EL (cell line): ENCODE measurements at regions not wholly inside any gene's neighbourhood (a gene's known extent, or its start where the extent isn't known, plus 50 kb on each side); places are given as distances from the start of the nearest gene placed in this dataset.

Source experiments
- DNase-seq: peaks from one replicate; pipeline ENCODE4 v3.0.0-alpha.2; 2016

DNA sequence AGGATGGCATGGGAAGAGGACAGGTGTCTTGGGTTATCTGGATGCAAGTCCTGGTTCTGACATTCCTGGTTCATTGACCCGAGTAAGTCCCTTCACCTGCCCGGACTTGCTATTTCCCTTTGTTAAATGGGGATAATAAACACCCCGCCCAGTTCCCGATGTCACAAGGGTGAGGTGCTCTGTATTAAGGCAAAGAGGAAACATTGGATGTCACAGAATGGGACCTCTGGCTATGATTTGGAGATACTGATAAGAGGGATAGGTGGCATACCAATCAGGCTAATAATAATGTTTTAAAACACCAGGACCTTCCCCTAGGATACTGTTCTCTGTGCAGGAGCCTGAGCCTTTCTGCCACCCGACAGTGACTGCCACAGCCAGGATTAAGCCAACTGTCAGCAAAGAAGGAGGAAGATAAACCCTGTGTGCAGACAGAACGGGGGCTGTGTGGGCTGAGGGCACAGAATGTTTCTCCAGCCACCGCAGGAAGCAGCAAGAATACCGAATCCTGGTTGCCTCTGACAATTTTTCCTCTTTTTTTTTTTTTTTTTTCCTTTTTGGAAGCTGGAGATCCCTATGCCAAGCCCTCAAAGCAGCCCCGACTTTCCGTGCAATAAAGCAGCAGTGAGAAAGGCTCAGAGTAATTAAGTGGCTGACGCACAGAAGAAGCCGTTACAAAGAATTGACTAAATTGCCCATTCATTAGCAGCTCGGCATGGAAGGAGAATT lies 336.6 kb downstream of the SMAD2 start:
- no peak for DNase-seq

DNA sequence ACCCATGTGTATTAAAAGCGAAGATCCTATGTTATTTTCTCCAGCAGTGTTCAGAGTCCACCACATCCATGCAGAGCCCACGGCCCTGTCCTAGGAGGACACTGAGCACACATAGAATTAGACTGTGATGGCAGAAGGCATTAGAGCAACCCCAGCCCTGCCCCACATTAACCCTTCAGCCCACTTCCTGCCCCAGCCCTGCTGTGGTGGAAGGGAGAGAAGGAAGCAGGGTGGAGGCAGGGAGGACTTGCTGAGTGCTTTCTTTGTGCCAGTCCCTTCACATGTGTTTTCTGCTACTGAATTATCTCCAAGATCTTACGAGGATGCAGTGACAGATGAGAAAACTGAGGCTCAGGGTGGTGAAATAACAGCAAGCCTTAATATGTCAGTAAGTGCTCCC lies 339.0 kb downstream of the SMAD2 start:
- no peak for DNase-seq

DNA sequence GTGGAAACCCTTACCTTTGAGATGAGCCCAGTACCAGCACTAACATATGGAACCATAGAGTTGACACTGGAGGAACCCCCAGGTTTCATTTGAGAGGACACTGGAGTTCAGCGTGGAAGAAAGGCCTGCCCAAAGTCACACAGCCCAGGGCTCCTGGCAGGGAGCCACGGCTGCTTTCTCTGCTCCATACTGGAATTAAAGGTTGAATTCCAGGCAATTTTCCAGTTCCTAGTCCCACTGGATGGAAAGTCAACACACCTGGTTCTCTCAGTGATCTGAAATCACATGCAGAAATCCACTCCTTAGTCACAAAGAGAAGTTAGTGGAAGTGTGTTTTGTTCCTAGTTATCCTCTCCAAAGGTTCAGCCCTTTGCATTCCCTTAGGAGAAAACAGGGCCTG lies 336.1 kb upstream of the SKOR2 start:
- no peak for DNase-seq

DNA sequence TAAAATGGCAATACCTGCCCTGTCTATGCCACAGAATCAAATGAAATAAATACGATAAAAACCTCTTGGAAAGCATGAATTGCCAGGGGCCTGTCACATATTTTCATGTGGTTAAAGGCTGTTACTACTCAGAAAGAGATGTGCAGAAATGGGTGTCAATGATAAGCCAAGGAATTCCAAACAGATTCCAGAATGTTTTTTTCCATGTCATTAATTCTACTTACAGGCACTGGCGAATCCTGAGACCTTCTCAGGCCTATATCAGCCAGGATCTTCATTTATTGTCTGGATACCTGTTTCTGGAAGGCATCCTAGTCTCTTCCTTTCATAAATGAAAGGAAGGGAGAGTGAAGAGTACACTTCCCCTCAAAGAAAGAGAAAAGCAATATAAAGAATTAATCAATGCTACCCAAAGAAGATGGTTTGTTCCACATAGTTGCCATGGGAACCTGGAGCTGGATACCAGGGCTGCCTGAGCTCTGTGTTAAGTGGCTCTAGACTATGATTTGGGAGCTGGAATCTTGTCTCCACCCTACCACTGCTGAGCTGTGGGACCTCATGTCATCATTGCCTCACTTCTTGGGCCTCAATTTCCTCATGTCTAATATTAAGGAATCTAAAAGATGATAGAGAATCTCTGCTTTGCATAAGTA lies 335.1 kb upstream of the SKOR2 start:
- no peak for DNase-seq

DNA sequence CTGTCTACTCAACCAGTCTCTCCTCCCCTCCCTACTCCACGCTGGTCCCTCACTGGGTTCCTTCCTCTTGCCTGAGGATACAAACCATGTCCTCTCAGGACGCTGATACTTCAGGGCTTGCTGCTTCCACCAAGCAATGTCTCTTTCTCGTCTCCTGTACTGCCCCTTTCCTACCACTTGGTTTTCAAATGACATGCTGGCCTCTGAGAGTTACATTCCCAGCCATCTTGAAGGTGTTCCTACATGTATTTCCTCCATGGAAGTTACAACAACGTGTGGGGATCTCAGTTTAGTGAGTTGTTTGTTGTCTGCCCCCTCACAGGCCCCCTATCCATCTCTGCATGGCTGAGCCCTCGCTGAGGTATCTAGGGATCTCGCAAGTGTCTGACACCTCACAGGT lies 334.5 kb upstream of the SKOR2 start:
- no peak for DNase-seq

DNA sequence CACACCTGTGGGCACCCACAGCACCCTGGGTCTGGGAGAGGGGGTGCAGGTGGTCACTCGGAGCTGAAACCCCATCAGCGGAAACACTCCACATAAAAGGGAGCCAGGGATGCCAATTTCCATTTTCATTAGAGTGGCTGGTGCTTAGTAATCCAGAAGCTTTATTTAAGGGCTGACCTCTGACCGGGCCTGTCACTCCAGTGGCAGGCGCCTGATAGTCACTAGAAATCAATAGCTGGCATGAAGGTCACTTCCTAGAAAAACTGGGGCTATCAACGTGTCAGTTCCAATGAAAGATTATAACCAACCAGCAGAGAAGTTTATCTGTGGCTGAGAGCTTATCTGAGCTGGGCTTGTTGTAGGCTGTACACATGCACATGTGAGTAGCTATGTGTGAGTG lies 333.7 kb upstream of the SKOR2 start:
- no peak for DNase-seq

DNA sequence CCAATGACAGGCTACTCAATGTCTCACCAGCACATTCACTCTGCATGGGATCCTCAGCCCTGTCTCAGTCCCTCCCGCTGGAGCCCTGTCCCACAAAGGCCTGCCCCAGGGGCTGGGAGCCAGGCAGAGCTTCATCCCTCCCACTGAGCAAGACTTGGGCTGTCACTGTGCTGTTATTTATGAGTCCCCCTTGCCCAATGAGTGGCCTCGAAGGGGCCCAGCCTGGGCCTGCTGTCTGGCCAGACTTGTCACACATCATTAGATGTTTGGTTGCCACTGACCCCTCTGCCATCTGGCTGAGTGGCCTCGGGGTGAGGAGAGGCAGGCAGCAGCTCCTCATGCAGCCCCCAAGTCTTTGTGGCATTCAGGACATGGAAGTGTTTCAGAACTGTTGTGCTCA lies 330.6 kb upstream of the SKOR2 start:
- DNase-seq, result no peak

DNA sequence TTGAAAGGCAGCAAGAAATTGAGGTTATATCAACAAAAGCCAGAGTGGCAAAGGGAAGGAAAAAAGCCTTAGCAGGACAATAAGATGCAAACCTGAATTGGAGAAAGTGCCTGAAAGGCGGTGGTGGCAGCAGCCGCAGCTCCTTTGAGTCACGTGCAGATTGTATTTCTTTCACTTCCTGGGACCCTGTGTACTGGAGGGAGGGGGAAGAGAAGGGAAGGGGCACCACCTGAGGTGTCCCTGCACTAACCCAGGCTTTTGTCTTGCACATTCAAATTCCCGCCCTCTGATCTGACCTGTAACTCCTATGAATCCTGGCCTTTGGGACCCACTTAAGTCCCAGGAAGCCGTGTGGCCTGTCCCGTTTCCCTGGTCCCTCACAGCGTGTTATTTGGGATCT lies 326.1 kb upstream of the SKOR2 start:
- DNase-seq, result no peak

DNA sequence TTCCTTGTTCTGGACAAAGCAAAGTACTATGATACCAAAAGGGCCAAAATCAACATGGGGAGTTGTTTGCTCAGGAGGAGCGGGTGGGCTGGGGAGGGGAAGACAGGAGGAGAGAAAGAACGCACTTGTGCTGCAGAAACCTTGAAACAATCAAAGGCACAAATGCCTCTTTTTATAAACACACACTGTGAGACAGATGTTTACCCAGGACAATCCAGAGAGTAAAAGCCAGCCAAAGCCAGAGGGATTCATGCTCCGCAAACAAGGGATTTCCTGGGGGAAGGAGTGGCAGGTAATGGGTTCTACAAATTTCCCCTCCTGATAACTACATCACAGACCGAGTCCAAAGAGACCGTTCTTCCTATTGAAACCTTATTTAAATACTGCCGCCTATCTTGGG lies 323.5 kb upstream of the SKOR2 start:
- no peak for DNase-seq

DNA sequence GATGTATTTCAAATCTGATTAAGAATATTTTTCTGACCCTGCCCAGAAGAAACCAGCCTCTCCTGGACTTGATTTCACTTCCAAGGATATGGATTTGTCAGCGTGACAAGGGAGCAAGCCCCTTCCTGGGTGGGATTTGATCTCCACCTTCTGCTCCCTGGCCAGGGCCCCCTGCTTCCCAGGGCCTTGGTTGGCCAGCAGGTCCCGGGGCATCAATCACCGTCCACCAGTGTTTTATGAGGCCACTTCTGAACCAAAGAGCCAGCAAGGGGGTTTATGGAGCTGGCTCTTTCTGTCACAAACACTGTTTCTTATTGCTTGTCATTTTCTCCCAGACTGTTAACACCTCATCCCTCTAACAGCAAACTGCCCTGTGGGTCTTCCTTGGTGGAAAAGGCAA lies 320.5 kb upstream of the SKOR2 start:
- no peak for DNase-seq

DNA sequence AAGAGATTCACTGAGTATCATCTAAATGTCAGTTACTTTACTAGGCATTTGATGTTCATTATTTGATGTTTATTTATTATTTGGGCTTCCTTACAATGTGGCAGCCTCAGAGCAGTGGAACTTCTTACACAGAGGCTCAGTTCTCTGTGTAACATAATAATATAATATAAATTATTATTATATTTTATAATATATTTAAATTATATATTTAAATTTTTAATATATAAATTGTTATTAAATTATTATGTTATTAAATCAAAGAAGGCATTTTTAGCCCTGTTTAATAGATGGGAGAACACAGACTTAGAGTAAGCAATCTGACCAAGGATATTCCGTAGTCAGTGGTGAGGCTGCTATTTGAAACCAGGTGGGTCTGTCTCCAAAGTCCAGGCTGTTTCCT lies 315.3 kb upstream of the SKOR2 start:
- no peak for DNase-seq

DNA sequence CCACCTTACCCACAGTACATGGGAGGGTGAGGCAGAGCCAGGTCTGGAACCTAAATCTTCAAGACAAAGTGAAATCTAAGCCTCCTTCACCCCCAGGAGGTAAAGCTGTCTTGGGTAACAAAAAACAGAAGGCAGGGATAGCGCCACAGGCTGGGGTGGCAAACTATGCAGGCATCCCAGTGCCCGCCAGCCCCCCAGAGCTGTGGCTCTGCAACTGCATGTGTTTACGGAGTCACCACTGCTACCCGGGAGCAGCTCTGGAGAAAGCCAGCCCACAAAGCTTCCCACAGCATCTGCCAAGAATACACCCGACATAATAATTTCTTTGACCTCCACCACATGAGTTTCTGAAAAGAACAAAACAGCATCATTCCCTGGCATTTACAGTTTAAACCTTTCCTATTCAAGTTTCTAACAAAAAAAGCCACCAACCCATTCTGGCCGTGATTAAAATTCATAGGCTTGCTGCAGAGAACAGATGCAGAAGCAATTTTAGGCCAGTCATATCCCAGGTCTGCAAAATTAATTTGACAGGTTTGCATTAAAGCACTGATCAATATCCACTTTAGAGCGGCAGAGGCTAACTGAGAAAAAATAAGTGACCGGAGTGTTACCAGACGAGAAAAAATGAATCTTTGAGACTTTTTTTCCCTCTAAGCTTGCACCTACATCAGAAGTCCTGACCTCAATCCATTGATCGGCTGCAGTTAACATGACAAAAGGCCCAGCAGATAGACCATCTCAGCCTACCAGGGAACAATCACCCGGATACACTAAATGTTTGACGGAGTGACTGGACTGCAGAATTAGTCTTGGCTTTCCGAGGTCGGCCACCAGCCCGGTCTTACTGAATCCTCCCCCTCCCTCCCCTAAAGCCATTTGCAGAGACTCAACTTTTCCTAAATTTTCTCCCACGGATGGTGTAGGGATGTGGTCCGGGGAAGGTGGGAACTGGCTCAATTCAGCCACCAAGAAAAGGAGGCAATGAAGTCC lies 309.6 kb upstream of the SKOR2 start:
- DNase-seq, result no peak

DNA sequence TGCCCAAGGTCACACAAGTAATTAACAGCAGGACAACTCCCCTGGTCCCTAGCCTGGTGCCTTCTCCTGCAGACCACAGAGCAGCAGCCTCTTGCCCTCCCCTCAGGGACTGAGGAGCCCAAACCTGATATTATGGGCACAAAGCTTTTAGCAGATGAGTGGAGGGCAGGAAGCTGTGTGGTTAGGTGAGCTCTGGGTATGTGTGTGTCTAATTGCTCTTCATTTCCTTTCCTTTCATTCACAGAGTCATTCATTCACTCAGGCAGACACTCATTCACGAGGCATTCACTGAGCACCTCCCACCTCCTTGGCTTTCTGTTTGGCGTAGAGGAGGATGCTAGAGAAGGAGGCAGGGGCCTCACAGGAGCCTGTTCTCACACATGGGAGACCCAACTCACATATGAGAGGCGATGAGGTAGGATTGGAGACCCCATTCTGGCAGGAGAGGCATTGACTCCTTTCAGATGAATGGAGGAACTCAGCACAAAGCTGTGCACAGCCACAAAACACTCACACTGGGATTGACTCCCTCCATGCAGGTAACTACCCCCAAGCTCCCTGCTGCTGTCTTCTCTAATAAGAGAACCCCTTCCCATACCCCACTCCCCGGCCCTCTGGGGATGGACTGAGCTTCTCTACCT lies 306.8 kb upstream of the SKOR2 start:
- no peak for DNase-seq

DNA sequence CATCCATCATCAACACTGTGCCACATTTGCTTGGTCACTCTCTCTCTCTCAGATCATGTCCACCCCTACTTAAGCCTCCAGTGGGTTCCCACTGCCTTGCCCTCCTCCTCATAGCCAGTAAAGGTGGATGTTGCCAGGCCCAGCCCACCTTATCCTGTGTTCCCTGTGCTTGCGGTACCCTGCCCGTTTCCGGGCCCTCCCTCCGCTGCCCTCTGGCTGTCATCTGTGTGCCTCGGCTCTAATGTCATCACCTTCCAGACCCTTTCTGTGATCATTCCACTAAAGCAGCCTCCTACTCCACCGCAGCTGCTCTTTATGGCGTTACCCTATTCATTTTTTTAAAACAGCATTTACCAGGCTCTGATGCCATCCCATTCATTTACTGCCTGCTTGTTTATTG lies 305.7 kb upstream of the SKOR2 start:
- DNase-seq, result no peak

DNA sequence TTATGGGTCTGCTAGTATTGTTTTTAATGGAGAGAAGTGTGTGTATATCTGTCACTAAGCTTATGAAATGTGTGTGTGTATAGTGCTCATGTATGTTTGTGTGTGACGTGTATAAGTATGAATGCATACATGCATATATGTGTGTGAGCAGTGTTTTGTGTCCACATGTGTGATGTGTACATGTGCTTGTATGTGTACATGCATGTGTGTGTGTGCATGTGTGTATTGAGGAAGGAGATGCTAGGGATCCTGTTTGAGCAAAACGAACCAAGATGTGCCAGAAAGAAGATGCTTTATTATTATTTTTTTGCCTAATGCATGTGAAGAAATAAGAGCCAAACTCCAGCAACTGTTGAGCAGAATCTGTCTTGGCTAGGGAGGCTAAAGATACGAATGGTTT lies 301.3 kb upstream of the SKOR2 start:
- no peak for DNase-seq

DNA sequence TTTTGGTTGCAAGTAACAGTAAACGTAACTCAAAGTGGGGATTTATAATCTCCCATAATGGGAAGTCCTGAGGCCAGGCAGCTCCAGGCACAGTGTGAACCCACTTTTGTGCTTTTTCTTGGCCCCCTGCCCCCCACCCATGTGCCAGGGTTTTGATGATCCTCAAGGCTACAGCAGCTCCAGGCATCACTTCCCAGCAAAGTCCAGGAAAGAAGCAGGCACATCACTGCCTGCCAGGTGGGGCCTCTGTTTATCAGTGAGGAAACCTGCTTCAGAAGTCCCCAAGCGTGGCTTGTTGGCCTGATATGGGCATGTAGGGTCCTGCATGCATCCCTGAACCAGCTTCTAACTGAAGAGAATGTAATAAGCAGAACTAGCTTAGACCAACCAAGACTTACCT lies 299.2 kb upstream of the SKOR2 start:
- DNase-seq, result no peak

DNA sequence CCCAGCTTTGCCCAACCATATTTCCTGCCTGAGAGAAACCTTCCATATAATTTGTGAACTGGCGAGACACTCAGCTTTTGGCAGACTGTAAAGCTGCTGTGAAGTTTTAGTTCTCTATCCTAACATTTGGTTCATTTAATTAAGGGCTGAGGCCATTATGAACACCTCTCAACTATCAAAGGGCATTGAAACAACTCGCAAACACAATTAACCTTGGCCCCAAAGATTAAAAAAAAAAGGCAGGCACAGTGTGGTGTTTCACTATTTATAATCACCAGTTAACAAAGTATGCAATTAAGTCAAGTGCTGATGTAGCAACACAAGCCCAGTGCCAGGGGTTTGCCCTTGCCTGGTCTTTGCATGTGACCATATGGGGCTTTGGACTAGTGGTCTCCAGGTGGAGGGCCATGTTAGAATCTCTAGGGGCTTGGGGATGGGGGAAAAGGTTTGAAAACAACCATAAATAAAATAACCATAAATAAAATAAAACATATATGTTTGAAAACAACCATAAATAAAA lies 297.6 kb upstream of the SKOR2 start:
- no peak for DNase-seq

DNA sequence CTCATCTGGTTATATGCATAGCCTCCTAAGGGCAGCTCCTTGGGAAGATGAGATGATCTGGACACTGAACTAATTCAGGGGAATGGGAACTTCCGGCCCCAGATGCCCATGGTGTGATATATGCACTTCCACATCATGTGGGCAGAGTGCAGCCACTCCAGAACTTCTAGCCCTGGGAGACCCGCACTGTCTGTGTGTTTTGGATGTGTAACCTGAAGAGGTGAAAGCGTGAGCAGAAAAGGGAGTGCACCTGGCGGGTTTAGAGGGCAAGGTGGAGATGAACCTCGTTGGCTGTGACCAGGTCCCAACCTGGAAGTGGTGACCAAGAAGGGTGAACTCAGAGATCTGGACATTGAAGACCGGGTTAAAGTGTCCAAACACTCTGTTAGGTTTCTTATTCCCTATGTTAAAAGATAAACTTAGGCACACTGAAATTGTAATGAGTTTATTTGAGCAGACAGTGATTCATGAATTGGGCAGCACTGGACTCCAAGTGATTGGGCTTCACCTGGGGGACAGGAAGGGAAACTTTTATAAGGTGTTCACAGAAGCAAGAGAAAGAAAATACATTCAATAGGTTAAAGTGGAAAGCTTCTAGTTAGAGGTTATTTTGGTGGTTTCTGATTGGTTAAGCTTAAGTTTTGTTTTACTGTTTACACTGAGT lies 296.2 kb upstream of the SKOR2 start:
- no peak for DNase-seq

DNA sequence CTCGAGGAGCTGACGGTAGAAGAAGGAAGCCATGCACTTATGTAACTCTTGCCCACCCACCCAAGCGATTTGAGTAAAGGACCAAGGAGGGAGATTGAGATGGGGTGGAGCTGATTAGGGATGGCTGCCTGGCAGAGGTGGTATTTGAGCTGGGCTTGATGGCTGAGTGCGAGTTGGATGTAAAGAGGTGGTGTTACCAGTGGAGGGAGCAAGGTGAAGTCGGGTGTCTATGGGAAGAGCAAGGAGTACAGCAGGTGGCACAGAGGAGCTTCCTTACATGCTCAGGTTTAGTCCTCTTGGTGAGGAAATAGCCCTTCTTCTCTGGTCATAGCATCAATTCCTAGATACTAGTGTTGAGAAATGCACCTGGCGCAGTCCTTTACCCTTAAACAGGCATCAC lies 294.2 kb upstream of the SKOR2 start:
- no peak for DNase-seq

DNA sequence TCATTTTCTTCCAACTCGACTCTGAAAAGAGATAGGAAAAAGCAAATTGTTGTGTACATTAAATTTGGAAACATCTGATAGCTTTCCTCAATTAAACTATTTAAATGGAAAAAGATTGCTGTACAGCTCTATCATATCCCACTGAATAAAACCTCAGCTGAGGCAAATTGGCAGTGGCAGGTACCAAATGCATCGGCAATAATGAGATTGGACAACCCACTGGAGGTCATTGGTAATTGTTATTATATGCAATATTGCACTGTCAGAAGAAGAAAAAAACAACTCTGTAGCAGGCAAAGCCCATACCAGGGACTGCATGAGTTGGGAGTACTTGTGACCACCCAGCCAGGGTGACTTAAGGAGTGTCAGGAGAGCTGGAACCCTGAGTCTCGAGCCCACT lies 291.6 kb upstream of the SKOR2 start:
- no peak for DNase-seq

DNA sequence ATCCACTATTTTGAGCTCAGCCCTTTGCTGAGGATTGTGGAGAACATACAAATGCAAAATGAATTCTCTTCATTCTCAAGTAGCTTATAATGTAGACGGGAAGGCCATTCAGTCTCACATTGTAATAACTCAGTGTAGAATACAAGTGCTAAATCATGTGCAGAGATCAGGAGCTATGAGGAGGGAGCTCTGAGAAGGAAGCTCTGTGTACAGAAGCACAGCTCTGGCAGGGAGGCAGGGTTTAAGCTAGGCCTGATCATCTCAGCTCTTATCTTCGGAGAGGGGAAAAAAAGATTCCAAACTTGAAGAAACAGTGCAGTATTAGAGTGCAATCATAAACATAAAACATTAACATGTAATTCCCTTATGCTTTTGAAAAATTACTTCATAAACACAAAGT lies 291.1 kb upstream of the SKOR2 start:
- no peak for DNase-seq

DNA sequence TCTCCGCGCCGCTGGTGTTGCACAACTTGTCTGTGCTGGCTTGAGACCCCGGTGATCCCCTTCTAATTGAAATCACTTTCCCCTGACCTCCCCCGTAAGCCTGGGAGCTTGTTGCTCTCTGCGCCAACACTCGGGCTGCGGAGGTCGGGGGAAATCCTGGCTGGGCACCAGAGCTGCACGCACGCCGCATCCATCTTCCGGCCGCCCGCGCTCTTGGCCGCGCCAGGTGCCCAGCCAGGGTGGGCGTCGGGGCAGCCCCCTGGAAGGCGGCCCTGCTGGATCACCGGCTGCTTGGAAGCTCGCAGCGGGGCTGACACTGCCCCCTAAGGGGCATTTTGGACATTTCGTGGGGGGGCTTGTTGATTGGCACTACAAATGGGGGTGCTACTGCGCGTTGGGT lies 280.3 kb upstream of the SKOR2 start:
- DNase-seq, result no peak

DNA sequence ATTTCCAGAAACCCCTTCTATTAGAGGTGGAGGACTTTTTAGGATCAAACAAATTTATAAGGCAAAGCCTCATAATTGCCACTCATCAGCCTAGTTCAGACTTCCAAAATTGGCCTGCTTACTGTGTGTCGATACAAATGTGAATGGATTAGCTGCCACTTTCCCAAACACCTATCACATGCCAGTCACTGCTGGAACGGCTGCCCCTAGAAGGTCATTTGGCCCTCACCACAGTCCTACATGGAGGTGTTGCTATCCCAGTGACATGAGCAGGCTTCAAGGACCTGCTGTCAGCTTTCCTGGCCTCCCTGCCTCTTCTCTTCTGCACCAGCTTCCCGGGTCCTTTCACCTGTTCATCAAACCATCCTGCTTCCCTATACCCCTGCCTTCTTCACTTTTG lies 279.2 kb upstream of the SKOR2 start:
- no peak for DNase-seq
